Neutrophil (primary cell): ENCODE measurements at regions not wholly inside any gene's neighbourhood (a gene's known extent, or its start where the extent isn't known, plus 50 kb on each side); places are given as distances from the start of the nearest gene placed in this dataset.

ENCODE experiments used
- H3K27ac ChIP-seq: fragments of 200-600 bp; sonication (generic); 2 replicates; pipeline ENCODE4 v1.5.1; 2016; ENCODE audit warnings: mild to moderate bottlenecking, moderate library complexity
- H3K27me3 ChIP-seq: fragments of 200-600 bp; sonication (generic); 2 replicates; pipeline ENCODE4 v1.6.0; 2016; ENCODE audit warnings: mild to moderate bottlenecking
- H3K36me3 ChIP-seq: fragments of 200-600 bp; sonication (generic); 2 replicates; pipeline ENCODE4 v1.5.1; 2017
- H3K4me1 ChIP-seq, 2 experiments: fragments of 200-600 bp in 1 of 2; sonication (generic) in 1 of 2; 1 replicate in 1 of 2; 2 replicates in 1 of 2; pipeline versions ENCODE4 v1.5.1 to v1.6.1; 2013 to 2016; ENCODE audit warnings: low read depth in 1 of 2, low read length in 1 of 2, mild to moderate bottlenecking in 1 of 2, moderate library complexity in 1 of 2; ENCODE audit not compliant: control insufficient read depth in 1 of 2, insufficient read depth in 1 of 2
- H3K4me3 ChIP-seq, 2 experiments: fragments of 200-600 bp in 1 of 2; sonication (generic) in 1 of 2; 1 replicate in 1 of 2; 2 replicates in 1 of 2; pipeline ENCODE4 v1.5.1; 2013 to 2016; ENCODE audit warnings: low read depth in 1 of 2, low read length in 1 of 2, mild to moderate bottlenecking in 1 of 2, moderate library complexity in 1 of 2
- H3K9me3 ChIP-seq: fragments of 200-600 bp; sonication (generic); 2 replicates; pipeline ENCODE4 v1.5.1; 2016
- TF ChIP-seq, protein P1 (sequence below): fragments of 200-600 bp; sonication (generic); IDR thresholded peaks from 2 replicates; pipeline ENCODE4 v1.5.1; 2016; ENCODE audit warnings: antibody characterized with exemption

DNA sequence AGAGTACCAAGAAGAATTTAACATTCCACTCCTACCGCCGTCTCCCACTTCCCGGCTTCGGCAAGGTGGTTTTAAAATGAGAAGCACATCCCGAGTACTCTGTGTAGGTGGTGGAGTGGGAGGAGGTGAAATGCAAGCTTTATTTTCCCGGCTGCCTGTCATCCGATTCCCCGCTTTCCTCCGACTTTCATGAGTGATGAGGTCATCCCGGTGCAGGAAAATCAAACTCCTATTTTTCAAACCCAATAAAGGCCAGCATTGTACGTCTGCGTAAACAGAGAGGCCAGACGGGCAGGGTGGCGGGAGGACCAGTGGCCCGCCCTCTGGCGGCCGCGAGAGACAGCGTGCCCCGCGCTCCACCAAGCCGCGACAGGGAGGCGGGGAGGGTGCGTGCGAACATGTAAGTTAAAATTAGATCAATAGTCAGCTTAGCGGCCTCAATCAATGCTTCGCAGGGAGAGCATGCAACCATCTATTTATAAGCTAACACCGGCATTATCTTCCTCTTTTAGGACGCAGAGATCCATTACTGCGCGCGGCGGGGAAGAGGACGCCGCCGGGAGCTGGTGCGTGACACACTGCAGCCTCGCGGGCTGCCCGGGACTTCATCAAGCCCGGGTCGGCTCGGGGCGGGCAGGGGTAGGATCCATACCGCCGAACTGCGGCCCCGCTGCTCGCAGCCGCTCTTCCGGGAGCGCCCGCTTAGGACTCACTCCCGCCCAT, 163.3 kb downstream of the CD47 start:
- TF ChIP-seq, protein P1, sequence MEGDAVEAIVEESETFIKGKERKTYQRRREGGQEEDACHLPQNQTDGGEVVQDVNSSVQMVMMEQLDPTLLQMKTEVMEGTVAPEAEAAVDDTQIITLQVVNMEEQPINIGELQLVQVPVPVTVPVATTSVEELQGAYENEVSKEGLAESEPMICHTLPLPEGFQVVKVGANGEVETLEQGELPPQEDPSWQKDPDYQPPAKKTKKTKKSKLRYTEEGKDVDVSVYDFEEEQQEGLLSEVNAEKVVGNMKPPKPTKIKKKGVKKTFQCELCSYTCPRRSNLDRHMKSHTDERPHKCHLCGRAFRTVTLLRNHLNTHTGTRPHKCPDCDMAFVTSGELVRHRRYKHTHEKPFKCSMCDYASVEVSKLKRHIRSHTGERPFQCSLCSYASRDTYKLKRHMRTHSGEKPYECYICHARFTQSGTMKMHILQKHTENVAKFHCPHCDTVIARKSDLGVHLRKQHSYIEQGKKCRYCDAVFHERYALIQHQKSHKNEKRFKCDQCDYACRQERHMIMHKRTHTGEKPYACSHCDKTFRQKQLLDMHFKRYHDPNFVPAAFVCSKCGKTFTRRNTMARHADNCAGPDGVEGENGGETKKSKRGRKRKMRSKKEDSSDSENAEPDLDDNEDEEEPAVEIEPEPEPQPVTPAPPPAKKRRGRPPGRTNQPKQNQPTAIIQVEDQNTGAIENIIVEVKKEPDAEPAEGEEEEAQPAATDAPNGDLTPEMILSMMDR, result peak; percentile 57
- H3K9me3 ChIP-seq, result no peaks in the 10 kb centered on the region
- H3K27ac ChIP-seq, result no peak overlapping the region
- H3K4me3 ChIP-seq, result peak overlapping the region; percentile 25 to 42
- H3K27me3 ChIP-seq, result peaks cover 47% of the 10 kb centered on the region
- H3K4me1 ChIP-seq, result peaks cover 4 to 14% of the 10 kb centered on the region in 2 experiments
- no peaks in the 10 kb centered on the region for H3K36me3 ChIP-seq

DNA sequence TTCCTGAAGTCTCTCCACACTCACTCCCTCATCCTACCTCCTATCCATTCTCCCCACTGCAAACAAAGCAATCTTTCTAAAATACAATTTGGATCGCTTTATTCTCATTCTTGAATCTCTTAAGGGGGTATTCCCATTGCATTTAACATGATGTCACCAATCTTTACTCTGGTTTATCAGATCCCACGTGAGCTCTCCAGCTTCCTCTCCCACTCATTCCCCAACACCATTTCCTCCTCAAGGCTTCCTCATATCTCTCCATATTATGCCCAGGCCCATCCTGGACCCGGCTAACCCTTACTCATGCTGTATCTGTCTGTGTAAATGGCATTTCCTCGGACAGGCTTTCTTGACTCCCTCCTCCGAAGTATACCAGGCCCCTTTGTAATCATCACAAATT, 165.0 kb downstream of the CD47 start:
- no peak overlapping the region for H3K27ac ChIP-seq
- H3K27me3 ChIP-seq, result peaks cover 54% of the 10 kb centered on the region
- H3K4me1 ChIP-seq, result peaks cover 4 to 14% of the 10 kb centered on the region in 2 experiments
- H3K9me3 ChIP-seq, result no peaks in the 10 kb centered on the region
- H3K36me3 ChIP-seq, result no peaks in the 10 kb centered on the region
- TF ChIP-seq, protein P1, result no peak
- no peak overlapping the region for H3K4me3 ChIP-seq

DNA sequence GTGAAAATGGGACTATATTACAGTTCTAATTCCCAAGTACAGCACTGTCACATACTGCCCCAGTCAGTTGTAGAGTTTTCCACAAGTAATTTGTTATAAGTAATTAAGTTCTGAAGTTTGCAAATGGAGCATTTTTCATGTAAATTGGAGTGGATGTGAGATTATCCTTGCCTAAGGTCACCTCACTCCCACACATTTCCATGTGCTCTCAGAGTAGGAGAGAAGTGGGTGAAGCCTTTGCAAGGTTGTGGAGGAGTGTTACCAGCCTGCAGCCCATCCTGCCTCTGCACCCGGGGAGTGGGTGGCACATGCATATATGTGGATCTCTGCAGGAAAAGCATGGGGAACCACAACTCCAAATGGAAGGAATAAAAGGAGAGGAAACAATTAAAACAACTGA, 169.8 kb downstream of the CD47 start:
- Histone ChIP-seq H3K27me3 (peaks cover 7% of the 10 kb centered on the region), H3K9me3 (no peaks in the 10 kb centered on the region), H3K27ac (no peak overlapping the region), H3K36me3 (no peaks in the 10 kb centered on the region), H3K4me1 (no peaks in the 10 kb centered on the region), H3K4me3 (no peak overlapping the region)
- TF ChIP-seq, protein P1, result no peak

DNA sequence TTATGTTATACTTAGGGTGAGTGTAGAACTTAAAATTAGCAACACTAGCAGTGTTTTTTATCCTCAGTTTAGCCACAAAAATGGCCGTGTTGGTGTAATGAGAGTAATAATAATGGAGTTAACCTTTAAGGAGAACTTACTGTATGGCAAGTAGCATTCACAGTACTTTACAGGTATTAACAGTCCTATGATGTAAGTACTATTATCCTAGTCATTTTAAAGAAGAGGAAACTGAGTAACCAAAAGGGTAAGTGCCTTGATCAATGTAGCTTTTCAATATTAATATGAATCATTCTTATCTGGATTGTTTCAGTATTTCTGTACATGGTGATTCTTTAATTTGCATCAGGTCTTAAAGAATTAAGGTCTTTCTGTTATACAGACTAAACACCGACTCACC, 170.3 kb downstream of the CD47 start:
- no peaks in the 10 kb centered on the region for H3K36me3 ChIP-seq
- no peak overlapping the region for H3K4me3 ChIP-seq
- H3K9me3 ChIP-seq, result no peaks in the 10 kb centered on the region
- H3K27me3 ChIP-seq, result peaks cover 10% of the 10 kb centered on the region
- H3K4me1 ChIP-seq, result no peaks in the 10 kb centered on the region
- TF ChIP-seq, protein P1, result no peak
- H3K27ac ChIP-seq, result no peak overlapping the region

DNA sequence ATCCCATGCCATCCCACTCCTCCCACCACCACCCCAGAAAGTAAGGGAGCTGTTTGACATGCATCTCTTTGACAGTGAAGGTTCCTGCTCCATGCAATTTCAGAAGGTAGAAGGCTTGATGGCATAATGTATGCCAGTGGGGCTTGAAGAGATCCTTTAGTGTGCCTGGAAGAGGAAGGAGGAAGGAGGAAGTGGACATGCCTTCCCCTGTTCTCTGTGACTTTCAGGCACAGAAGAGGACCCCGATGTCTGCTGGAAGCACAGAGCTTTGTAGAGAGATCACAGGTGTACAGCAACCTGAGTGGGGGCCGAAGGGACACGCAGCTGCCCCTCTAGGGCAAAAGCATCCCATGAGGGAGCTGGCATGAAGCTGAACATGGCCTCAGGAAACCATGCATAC, 171.6 kb downstream of the CD47 start:
- TF ChIP-seq, protein P1, result no peak
- no peak overlapping the region for H3K4me3 ChIP-seq
- no peaks in the 10 kb centered on the region for H3K36me3 ChIP-seq
- H3K27me3 ChIP-seq, result peaks cover 13% of the 10 kb centered on the region
- no peaks in the 10 kb centered on the region for H3K4me1 ChIP-seq
- H3K27ac ChIP-seq, result no peak overlapping the region
- no peaks in the 10 kb centered on the region for H3K9me3 ChIP-seq
